Lower leg skin (tissue), 3 donors: ENCODE measurements at regions not wholly inside any gene's neighbourhood (a gene's known extent, or its start where the extent isn't known, plus 50 kb on each side); places are given as distances from the start of the nearest gene placed in this dataset.

Experiments used
- CTCF ChIP-seq, 3 donors: fragments of 450-650 bp; IDR thresholded peaks; one replicate each; pipeline ENCODE4 v1.5.1; 2016; ENCODE audit warnings: antibody characterized with exemption in 3 of 3, mild to moderate bottlenecking in 3 of 3, moderate library complexity in 2 of 3
- POLR2A ChIP-seq, 2 donors: fragments of 450-650 bp; IDR thresholded peaks; one replicate each; pipeline ENCODE4 v1.6.1; 2016 to 2017; ENCODE audit warnings: antibody characterized with exemption in 2 of 2, mild to moderate bottlenecking in 1 of 2, moderate library complexity in 1 of 2

- TF ChIP-seq CTCF (IDR thresholded peaks at IDR 0.05) (no peak), POLR2A (IDR thresholded peaks at IDR 0.05) (no peak)
Observed at GRCh38 chr11:31940371-31941037, 129.4 kb upstream of the PAX6 start.
